MG63 (cell line): ENCODE measurements at regions not wholly inside any gene's neighbourhood (a gene's known extent, or its start where the extent isn't known, plus 50 kb on each side); places are given as distances from the start of the nearest gene placed in this dataset.

Source experiments
- DNase-seq: peaks from one replicate; pipeline ENCODE4 v3.0.0-alpha.2; 2020
- H3K27me3 ChIP-seq: fragments of 250-450 bp; sonication (Bioruptor Pico); 2 replicates; pipeline ENCODE4 v1.5.1; 2020; ENCODE audit warnings: mild to moderate bottlenecking, moderate library complexity
- H3K36me3 ChIP-seq: fragments of 250-450 bp; sonication (Bioruptor Pico); 2 replicates; pipeline ENCODE4 v1.5.1; 2020; ENCODE audit warnings: mild to moderate bottlenecking, moderate library complexity
- H3K4me3 ChIP-seq: fragments of 250-450 bp; sonication (Bioruptor Pico); 2 replicates; pipeline ENCODE4 v1.5.1; 2020; ENCODE audit warnings: mild to moderate bottlenecking, moderate library complexity
- H3K9me3 ChIP-seq: fragments of 250-450 bp; sonication (Bioruptor Pico); 2 replicates; pipeline ENCODE4 v1.5.1; 2020; ENCODE audit warnings: mild to moderate bottlenecking, moderate library complexity

- Histone ChIP-seq H3K27me3 (no peaks in the 10 kb centered on the region), H3K36me3 (peaks cover 4% of the 10 kb centered on the region; the same call in 1 of the 2 replicates), H3K4me3 (no peak overlapping the region), H3K9me3 (peaks cover 9% of the 10 kb centered on the region)
- DNase-seq = no peak
Observed at GRCh38 chr2:207395535-207396251, 134.1 kb upstream of the CREB1 start.

GRCh38 chr2:207397917-207398655 lies 131.7 kb upstream of the CREB1 start:
- no peaks in the 10 kb centered on the region for H3K27me3 ChIP-seq
- H3K4me3 ChIP-seq = no peak overlapping the region
- peaks cover 9% of the 10 kb centered on the region for H3K9me3 ChIP-seq
- peaks cover 4% of the 10 kb centered on the region; the same call in 1 of the 2 replicates for H3K36me3 ChIP-seq
- DNase-seq = no peak

- Histone ChIP-seq H3K36me3 (peaks cover 4% of the 10 kb centered on the region; the same call in 1 of the 2 replicates), H3K27me3 (no peaks in the 10 kb centered on the region), H3K9me3 (peaks cover 9% of the 10 kb centered on the region), H3K4me3 (no peak overlapping the region)
- DNase-seq = no peak
Observed at GRCh38 chr2:207399301-207399700, 130.5 kb upstream of the CREB1 start.

- no peak for DNase-seq
- Histone ChIP-seq H3K9me3 (peaks cover 2% of the 10 kb centered on the region; the same call in 1 of the 2 replicates), H3K36me3 (no peaks in the 10 kb centered on the region), H3K27me3 (no peaks in the 10 kb centered on the region), H3K4me3 (no peak overlapping the region)
Observed at GRCh38 chr2:207401338-207401737, 128.4 kb upstream of the CREB1 start.

- Histone ChIP-seq H3K9me3 (no peaks in the 10 kb centered on the region), H3K27me3 (no peaks in the 10 kb centered on the region), H3K4me3 (no peak overlapping the region), H3K36me3 (no peaks in the 10 kb centered on the region)
- no peak for DNase-seq
Observed at GRCh38 chr2:207403141-207403540, 126.6 kb upstream of the CREB1 start.

GRCh38 chr2:207403950-207404349 lies 125.8 kb upstream of the CREB1 start:
- H3K9me3 ChIP-seq = no peaks in the 10 kb centered on the region
- H3K36me3 ChIP-seq = no peaks in the 10 kb centered on the region
- no peak for DNase-seq
- no peak overlapping the region for H3K4me3 ChIP-seq
- no peaks in the 10 kb centered on the region for H3K27me3 ChIP-seq

- no peak overlapping the region for H3K4me3 ChIP-seq
- no peaks in the 10 kb centered on the region for H3K36me3 ChIP-seq
- H3K27me3 ChIP-seq = no peaks in the 10 kb centered on the region
- no peaks in the 10 kb centered on the region for H3K9me3 ChIP-seq
- no peak for DNase-seq
Observed at GRCh38 chr2:207405150-207405549, 124.6 kb upstream of the CREB1 start.

- Histone ChIP-seq H3K4me3 (no peak overlapping the region), H3K9me3 (peaks cover 2% of the 10 kb centered on the region; the same call in 1 of the 2 replicates), H3K27me3 (no peaks in the 10 kb centered on the region), H3K36me3 (no peaks in the 10 kb centered on the region)
- DNase-seq = peak; percentile 65
Observed at GRCh38 chr2:207408086-207408794, 121.5 kb upstream of the CREB1 start.

- H3K36me3 ChIP-seq = no peaks in the 10 kb centered on the region
- no peaks in the 10 kb centered on the region for H3K27me3 ChIP-seq
- no peak overlapping the region for H3K4me3 ChIP-seq
- DNase-seq = no peak
- peaks cover 2% of the 10 kb centered on the region; the same call in 1 of the 2 replicates for H3K9me3 ChIP-seq
Observed at GRCh38 chr2:207409517-207409916, 120.2 kb upstream of the CREB1 start.

GRCh38 chr2:207412787-207413310 lies 116.9 kb upstream of the CREB1 start:
- H3K4me3 ChIP-seq = no peak overlapping the region
- H3K27me3 ChIP-seq = no peaks in the 10 kb centered on the region
- H3K36me3 ChIP-seq = no peaks in the 10 kb centered on the region
- no peak for DNase-seq
- H3K9me3 ChIP-seq = peaks cover 2% of the 10 kb centered on the region; the same call in 1 of the 2 replicates

GRCh38 chr2:207413376-207413907 lies 116.3 kb upstream of the CREB1 start:
- Histone ChIP-seq H3K36me3 (no peaks in the 10 kb centered on the region), H3K9me3 (peaks cover 2% of the 10 kb centered on the region; the same call in 1 of the 2 replicates), H3K4me3 (no peak overlapping the region), H3K27me3 (no peaks in the 10 kb centered on the region)
- no peak for DNase-seq

- H3K36me3 ChIP-seq = no peaks in the 10 kb centered on the region
- H3K4me3 ChIP-seq = no peak overlapping the region
- H3K9me3 ChIP-seq = no peaks in the 10 kb centered on the region
- peak; percentile 71 for DNase-seq
- H3K27me3 ChIP-seq = no peaks in the 10 kb centered on the region
Observed at GRCh38 chr2:207416111-207416510, 113.7 kb upstream of the CREB1 start.

- no peak for DNase-seq
Observed at GRCh38 chr2:207416900-207417299, 112.9 kb upstream of the CREB1 start.

GRCh38 chr2:207417301-207417718 lies 112.5 kb upstream of the CREB1 start:
- DNase-seq = peak; percentile 46
- no peaks in the 10 kb centered on the region for H3K27me3 ChIP-seq
- no peaks in the 10 kb centered on the region for H3K9me3 ChIP-seq
- H3K36me3 ChIP-seq = no peaks in the 10 kb centered on the region
- H3K4me3 ChIP-seq = no peak overlapping the region

More at GRCh38 chr2:207416900-207417299, 112.9 kb upstream of the CREB1 start:
- no peaks in the 10 kb centered on the region for H3K36me3 ChIP-seq
- no peaks in the 10 kb centered on the region for H3K27me3 ChIP-seq
- H3K4me3 ChIP-seq = no peak overlapping the region
- H3K9me3 ChIP-seq = no peaks in the 10 kb centered on the region

GRCh38 chr2:207418419-207418818 lies 111.3 kb upstream of the CREB1 start:
- H3K36me3 ChIP-seq = no peaks in the 10 kb centered on the region
- H3K4me3 ChIP-seq = no peak overlapping the region
- DNase-seq = no peak
- no peaks in the 10 kb centered on the region for H3K27me3 ChIP-seq
- H3K9me3 ChIP-seq = no peaks in the 10 kb centered on the region

- no peaks in the 10 kb centered on the region for H3K36me3 ChIP-seq
- no peaks in the 10 kb centered on the region for H3K9me3 ChIP-seq
- H3K27me3 ChIP-seq = no peaks in the 10 kb centered on the region
- DNase-seq = no peak
- no peak overlapping the region for H3K4me3 ChIP-seq
Observed at GRCh38 chr2:207419331-207419730, 110.4 kb upstream of the CREB1 start.

- Histone ChIP-seq H3K4me3 (no peak overlapping the region), H3K9me3 (no peaks in the 10 kb centered on the region), H3K27me3 (no peaks in the 10 kb centered on the region), H3K36me3 (no peaks in the 10 kb centered on the region)
- no peak for DNase-seq
Observed at GRCh38 chr2:207421671-207422070, 108.1 kb upstream of the CREB1 start.
